ENCODE measurements at regions not wholly inside any gene's neighbourhood (a gene's known extent, or its start where the extent isn't known, plus 50 kb on each side); places are given as distances from the start of the nearest gene placed in this dataset.

- DNase-seq (ENCODE audit: low spot score): no peak
- no peak overlapping the region for H3K27ac Mint-ChIP-seq
- H3K4me1 Mint-ChIP-seq (ENCODE audit: low read depth): no peaks in the 10 kb centered on the region
- no peaks in the 10 kb centered on the region for H3K9me3 Mint-ChIP-seq
- H3K36me3 Mint-ChIP-seq (ENCODE audit: low read depth): no peaks in the 10 kb centered on the region
- no peak overlapping the region for H3K4me3 Mint-ChIP-seq (ENCODE audit: low read depth)
- intact Hi-C loops (cut with micrococcal nuclease): no loop called here
- peaks cover 15% of the 10 kb centered on the region for H3K27me3 Mint-ChIP-seq (ENCODE audit: low read depth)
These were observed 51.8 kb upstream of the NPAS2 start for GRCh38 chr2:100767810-100768806.
